ENCODE measurements at regions not wholly inside any gene's neighbourhood (a gene's known extent, or its start where the extent isn't known, plus 50 kb on each side); places are given as distances from the start of the nearest gene placed in this dataset.

DNA sequence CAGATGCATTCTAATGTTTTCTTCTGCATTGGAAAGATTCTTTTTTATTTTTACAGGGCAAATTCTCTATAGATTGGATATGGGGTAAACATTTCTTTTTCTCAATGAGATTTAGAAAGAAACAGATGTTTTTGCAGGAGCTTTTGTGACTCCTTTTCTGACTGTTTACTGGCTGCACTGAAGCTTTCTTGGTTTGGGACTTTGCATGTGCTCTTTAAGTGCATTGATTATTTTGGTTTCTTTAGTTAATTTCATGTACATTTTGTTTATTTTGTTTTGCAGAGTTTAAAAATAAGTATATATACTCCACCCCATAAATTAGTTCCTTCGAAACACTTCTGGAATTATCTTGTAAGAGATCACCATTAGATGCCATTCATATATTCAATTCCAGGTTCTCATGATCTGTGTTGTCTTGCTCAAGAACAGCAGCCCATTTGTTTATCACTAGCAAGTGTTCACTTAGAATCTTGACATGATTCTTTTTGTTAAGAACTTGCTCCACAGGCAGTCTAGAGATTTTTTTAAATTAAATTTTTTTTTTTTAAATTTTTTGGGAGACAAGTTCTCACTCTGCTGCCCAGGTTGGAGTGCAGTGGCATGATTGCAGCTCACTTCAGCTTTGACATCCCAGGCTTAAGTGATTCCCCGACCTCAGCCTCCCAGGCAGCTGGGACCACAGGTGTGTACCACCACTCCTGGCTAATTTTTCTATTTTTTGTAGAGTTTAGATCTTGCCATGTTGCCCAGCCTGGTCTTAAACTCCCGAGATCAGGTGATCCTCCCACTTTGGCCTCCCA, 233.7 kb downstream of the MYCN start:
- no peak for TF ChIP-seq ZFX (IDR thresholded peaks at IDR 0.05; ENCODE audit: borderline replicate concordance)
- TF ChIP-seq, protein P1, sequence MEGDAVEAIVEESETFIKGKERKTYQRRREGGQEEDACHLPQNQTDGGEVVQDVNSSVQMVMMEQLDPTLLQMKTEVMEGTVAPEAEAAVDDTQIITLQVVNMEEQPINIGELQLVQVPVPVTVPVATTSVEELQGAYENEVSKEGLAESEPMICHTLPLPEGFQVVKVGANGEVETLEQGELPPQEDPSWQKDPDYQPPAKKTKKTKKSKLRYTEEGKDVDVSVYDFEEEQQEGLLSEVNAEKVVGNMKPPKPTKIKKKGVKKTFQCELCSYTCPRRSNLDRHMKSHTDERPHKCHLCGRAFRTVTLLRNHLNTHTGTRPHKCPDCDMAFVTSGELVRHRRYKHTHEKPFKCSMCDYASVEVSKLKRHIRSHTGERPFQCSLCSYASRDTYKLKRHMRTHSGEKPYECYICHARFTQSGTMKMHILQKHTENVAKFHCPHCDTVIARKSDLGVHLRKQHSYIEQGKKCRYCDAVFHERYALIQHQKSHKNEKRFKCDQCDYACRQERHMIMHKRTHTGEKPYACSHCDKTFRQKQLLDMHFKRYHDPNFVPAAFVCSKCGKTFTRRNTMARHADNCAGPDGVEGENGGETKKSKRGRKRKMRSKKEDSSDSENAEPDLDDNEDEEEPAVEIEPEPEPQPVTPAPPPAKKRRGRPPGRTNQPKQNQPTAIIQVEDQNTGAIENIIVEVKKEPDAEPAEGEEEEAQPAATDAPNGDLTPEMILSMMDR (IDR thresholded peaks at IDR 0.05): no peak
- H3K27ac ChIP-seq: no peak overlapping the region

DNA sequence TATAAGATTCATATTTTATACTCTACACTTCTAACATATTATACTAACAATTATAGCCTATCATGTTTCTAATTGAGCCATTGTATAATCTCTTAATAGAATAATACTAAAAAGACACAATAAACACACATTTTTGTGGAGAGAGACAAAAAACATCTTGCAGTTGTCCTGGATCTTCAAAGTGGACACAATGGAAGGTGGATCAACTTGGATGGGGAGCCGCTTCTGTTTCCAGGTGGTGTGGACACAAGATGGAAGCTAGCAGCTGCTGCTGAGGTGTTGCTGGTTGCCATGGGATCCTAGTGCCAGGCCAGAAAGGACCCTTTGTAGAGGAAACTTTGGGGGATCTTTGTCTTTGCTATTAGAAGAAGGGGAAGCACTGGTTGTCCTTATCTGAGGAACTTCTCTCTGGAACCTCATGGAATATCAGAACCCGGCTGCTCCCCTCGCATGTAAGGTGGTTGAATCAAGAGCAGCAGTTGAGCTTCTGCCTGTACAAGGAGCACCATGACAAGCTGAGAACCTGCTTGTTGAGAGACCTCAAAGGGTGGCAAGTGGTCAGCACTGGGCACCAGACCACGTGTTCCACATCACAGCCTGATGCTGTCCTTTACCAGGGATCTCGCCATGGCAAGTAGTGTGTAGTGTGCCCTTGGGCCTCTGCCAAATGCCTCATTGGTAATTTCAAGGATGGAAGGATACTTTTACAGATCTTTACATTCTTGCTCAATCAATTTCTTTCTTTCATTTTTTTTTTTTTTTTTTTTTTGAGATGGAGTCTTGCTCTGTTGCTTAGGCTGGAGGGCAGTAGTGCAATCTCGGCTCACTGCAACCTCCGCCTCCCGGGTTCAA, 232.2 kb downstream of the MYCN start:
- TF ChIP-seq, protein P1 (IDR thresholded peaks at IDR 0.05): no peak
- no peak for TF ChIP-seq ZFX (IDR thresholded peaks at IDR 0.05; ENCODE audit: borderline replicate concordance)
- H3K27ac ChIP-seq: no peak overlapping the region

DNA sequence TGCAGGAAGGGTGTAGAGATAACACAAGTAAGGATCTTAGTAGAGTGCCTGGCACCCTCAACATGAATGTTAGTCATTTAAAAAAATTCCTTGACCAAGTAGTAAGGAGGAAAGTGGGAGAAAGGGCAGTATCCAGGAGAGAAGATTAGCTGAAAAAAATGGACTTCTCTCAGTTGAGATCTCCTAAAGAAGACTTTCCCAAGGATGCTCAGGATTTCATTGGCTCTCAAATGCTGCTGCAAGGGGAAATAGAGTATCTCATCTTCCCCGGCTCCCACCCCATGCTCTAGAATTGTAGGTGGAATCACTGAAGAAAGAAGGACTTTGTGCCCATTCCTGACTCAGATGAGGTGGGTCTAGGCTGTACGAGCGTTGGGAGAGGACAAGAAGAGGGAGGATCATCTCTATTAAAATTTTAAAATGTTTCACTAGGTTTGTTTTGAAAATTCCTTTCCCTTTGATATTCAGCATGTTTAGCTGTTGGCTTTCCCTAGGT, 231.1 kb downstream of the MYCN start:
- no peak for TF ChIP-seq ZFX (IDR thresholded peaks at IDR 0.05; ENCODE audit: borderline replicate concordance)
- TF ChIP-seq, protein P1 (IDR thresholded peaks at IDR 0.05): no peak
- no peak overlapping the region for H3K27ac ChIP-seq

DNA sequence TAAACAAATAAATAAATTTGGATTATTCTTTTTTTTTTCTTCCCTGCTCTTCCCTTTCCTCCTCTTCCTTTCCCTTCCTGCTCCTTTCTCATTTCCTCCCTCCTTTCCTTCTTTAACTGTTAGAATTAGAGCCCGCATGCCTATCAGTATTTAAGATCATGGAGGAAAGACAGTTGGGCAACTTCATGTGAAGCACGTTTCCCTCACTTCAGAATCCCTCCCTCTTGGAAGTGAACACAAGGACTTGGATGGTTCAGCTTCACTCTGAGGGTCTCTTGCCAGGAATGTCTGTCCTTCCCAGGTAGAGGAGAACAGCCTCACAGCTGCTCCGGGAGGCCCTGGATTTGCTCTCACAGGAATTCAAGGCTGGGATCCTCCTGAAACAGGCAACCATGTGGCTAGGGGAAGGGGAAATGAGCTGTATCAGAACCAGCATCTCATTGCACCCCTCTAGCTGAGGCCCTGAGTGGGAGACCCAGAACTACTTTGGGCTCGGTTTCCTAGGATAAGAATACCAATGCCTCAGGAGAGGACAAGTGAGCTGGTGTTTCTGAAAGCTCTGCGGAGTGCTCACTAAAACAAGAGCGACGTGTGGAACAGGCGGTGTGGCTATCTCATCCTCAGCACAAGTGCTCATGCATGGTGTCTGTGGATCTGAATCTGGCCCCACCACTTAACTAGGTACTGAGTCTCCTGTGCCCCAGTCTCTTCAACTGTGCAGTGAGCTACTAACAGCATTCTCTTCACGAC, 230.5 kb downstream of the MYCN start:
- no peak for TF ChIP-seq ZFX (IDR thresholded peaks at IDR 0.05; ENCODE audit: borderline replicate concordance)
- TF ChIP-seq, protein P1 (IDR thresholded peaks at IDR 0.05): no peak
- H3K27ac ChIP-seq: no peak overlapping the region

DNA sequence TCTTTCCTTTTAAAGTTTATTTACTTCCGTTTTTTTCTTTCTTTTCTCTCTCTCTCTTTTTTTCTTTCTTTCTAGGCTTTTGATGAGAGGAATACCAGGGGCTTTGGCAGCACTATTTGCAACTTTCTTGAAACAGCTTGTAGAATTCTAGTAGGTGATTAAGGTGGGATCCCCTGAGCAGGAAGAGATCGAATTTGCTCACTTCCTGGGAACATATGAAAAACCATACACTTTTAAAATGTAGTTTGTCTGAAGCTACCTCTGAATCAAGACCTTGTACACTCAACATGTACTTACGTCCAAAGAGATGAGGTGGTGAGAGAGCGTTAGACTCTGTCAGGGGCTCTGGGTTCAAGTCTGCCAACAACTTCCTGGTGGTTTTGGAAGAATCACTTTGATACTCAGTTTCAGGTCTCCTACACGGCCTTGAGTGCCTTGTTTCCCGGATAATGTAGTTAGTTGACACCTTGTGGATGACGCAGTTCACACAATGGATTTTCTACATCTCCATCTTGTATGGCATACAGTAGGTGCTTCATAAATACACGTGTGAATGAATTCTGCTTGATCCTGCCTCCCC, 229.1 kb downstream of the MYCN start:
- TF ChIP-seq, protein P1 (IDR thresholded peaks at IDR 0.05): no peak
- no peak for TF ChIP-seq ZFX (IDR thresholded peaks at IDR 0.05; ENCODE audit: borderline replicate concordance)
- H3K27ac ChIP-seq: no peak overlapping the region

DNA sequence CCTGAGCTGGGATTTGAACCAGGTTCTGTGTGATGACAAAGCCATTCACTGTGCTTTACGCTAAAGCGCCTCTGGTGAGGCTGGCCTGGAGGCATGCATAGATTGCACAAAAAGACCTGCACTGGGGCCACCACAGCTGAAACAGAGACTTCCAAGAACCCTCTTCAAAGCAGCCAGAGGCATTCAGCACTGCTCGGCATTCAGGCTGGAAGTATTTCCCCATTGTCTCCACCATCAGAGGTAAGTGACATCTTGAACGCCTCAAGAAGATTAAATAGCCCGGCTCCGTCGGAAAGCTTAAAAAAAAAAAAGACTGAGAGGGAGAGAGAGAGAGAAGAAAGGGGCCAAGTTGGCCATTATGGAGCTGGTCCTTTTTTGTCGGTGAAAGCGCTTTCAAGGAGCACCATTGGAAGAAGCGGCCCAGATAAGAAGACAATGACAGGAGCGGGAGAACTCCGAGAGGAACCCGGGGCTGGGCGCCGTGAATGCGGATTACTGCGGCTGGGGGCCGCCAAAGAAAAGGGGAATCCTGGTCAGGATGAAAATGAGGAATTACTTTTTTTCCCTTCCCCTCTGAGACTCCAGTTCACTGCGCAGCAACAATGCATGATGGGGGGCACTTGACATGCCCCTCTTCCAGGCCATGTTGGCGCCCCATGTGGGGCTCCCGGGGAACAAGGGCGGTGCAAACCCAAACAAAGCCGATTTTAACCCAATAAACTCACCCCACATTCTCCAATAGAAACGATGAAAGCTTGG, 228.3 kb downstream of the MYCN start:
- no peak overlapping the region for H3K27ac ChIP-seq
- TF ChIP-seq ZFX (IDR thresholded peaks at IDR 0.05; ENCODE audit: borderline replicate concordance): no peak
- TF ChIP-seq, protein P1 (IDR thresholded peaks at IDR 0.05): no peak

Measured in 22Rv1 (cell line).